Astrocyte (in vitro differentiated cells and primary cell): ENCODE measurements at regions not wholly inside any gene's neighbourhood (a gene's known extent, or its start where the extent isn't known, plus 50 kb on each side); places are given as distances from the start of the nearest gene placed in this dataset.

Experiments
- EZH2 ChIP-seq: IDR thresholded peaks from 2 replicates; pipeline ENCODE4 v1.6.1; 2012; ENCODE audit warnings: mild to moderate bottlenecking, low read length, inconsistent platforms; ENCODE audit not compliant: insufficient read depth
- TF ChIP-seq, protein P1 (sequence below): IDR thresholded peaks from 2 replicates; pipeline ENCODE4 v1.5.1; 2011; ENCODE audit warnings: low read depth, mild to moderate bottlenecking, inconsistent platforms, low read length, moderate library complexity; ENCODE audit not compliant: insufficient read depth

DNA sequence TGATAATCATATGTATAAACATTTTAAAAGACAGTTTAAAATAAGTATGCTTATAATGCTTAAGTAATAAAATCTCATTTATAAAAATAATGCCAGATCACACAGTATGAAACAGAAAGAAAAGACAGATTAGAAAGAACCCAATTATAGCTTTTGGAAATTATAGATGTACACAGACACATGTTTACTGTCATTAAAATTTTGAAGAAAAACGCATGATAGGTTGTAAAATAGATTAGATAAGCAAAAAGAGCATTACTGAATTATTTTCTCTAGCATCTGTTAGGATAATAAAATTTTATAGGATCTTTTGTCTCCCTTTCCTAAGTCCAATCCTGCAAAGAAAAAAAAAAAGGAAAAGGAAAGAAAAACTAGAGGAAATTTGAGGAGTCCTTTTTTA is 1107.3 kb upstream of the LRRN3 start:
- TF ChIP-seq, protein P1, sequence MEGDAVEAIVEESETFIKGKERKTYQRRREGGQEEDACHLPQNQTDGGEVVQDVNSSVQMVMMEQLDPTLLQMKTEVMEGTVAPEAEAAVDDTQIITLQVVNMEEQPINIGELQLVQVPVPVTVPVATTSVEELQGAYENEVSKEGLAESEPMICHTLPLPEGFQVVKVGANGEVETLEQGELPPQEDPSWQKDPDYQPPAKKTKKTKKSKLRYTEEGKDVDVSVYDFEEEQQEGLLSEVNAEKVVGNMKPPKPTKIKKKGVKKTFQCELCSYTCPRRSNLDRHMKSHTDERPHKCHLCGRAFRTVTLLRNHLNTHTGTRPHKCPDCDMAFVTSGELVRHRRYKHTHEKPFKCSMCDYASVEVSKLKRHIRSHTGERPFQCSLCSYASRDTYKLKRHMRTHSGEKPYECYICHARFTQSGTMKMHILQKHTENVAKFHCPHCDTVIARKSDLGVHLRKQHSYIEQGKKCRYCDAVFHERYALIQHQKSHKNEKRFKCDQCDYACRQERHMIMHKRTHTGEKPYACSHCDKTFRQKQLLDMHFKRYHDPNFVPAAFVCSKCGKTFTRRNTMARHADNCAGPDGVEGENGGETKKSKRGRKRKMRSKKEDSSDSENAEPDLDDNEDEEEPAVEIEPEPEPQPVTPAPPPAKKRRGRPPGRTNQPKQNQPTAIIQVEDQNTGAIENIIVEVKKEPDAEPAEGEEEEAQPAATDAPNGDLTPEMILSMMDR = no peak
- no peak for TF ChIP-seq EZH2
